IMR-90 (cell line): ENCODE measurements at regions not wholly inside any gene's neighbourhood (a gene's known extent, or its start where the extent isn't known, plus 50 kb on each side); places are given as distances from the start of the nearest gene placed in this dataset.

Source experiments
- ATAC-seq: fragments of 200-7000 bp; cut with Tn5 transposase; 2 replicates; pipeline ENCODE4 v1.9.1; 2020; ENCODE audit warnings: low read depth, mild to moderate bottlenecking, moderate library complexity
- BruUV-seq: library from RNA; stranded (reverse); fragments of 400-500 nt; replicated peaks from 2 replicates; lab custom pipeline; 2021; lab: Mats Ljungman, UMichigan
- CTCF ChIA-PET: fragments of 300-600 bp; formaldehyde crosslinking; extraction: SDS; loops from one replicate; lab custom pipeline; 2021; ENCODE audit warnings: antibody characterized with exemption; lab: Yijun Ruan, JAX
- POLR2A ChIA-PET: fragments of 300-600 bp; sonication (Branson Sonifier 250); formaldehyde crosslinking; loops from one replicate; lab custom pipeline; 2022; ENCODE audit warnings: antibody characterized with exemption; ENCODE audit not compliant: unreplicated experiment; lab: Charles Lee
- DNase-seq: peaks from one replicate; pipeline ENCODE4 v3.0.0; 2013
- H2AFZ ChIP-seq: replicated peaks from 2 replicates; pipeline ENCODE3; 2013; ENCODE audit warnings: low read length, mild to moderate bottlenecking; ENCODE audit not compliant: poor library complexity
- H2AK5ac ChIP-seq: 2 replicates; pipeline ENCODE4 v1.6.1; 2013; ENCODE audit warnings: low read depth, low read length, inconsistent platforms
- H2AK9ac ChIP-seq: replicated peaks from 2 replicates; pipeline ENCODE3; 2013; ENCODE audit warnings: mild to moderate bottlenecking, low read depth, low read length, moderate library complexity; ENCODE audit not compliant: poor library complexity
- H2BK120ac ChIP-seq: 2 replicates; pipeline ENCODE4 v1.6.1; 2013; ENCODE audit warnings: low read depth, low read length, inconsistent platforms
- H2BK15ac ChIP-seq: 3 replicates; pipeline ENCODE4 v1.6.1; 2013; ENCODE audit warnings: low read depth, low read length, inconsistent platforms
- H2BK20ac ChIP-seq: 2 replicates; pipeline ENCODE4 v1.6.1; 2013; ENCODE audit warnings: low read depth, mild to moderate bottlenecking, inconsistent platforms, low read length, moderate library complexity
- H2BK5ac ChIP-seq: 2 replicates; pipeline ENCODE4 v1.6.1; 2013; ENCODE audit warnings: mild to moderate bottlenecking, low read depth, low read length, inconsistent platforms; ENCODE audit not compliant: poor library complexity, severe bottlenecking
- H3K14ac ChIP-seq: replicated peaks from 2 replicates; pipeline ENCODE4 v1.6.1; 2013; ENCODE audit warnings: low read depth, low read length, inconsistent platforms
- H3K18ac ChIP-seq: 2 replicates; pipeline ENCODE4 v1.6.1; 2013; ENCODE audit warnings: low read depth, low read length, control low read depth
- H3K23ac ChIP-seq: 2 replicates; pipeline ENCODE4 v1.6.1; 2013; ENCODE audit warnings: low read depth, low read length, inconsistent platforms
- H3K27ac ChIP-seq: 2 replicates; pipeline ENCODE4 v1.5.1; 2013; ENCODE audit warnings: mild to moderate bottlenecking, control low read depth, low read length; ENCODE audit not compliant: insufficient read depth
- H3K27me3 ChIP-seq: 2 replicates; pipeline ENCODE4 v1.6.1; 2013; ENCODE audit warnings: low read length; ENCODE audit not compliant: control insufficient read depth, insufficient read depth
- H3K36me3 ChIP-seq: 2 replicates; pipeline ENCODE4 v1.6.1; 2013; ENCODE audit warnings: low read length, mixed read lengths; ENCODE audit not compliant: control insufficient read depth, insufficient read depth
- H3K4ac ChIP-seq: 2 replicates; pipeline ENCODE4 v1.6.1; 2013; ENCODE audit warnings: low read depth, low read length, inconsistent platforms
- H3K4me1 ChIP-seq: 2 replicates; pipeline ENCODE4 v1.6.1; 2013; ENCODE audit warnings: low read length, mixed read lengths; ENCODE audit not compliant: control insufficient read depth, insufficient read depth
- H3K4me2 ChIP-seq: 2 replicates; pipeline ENCODE4 v1.6.1; 2013; ENCODE audit warnings: low read depth, mild to moderate bottlenecking, control low read depth, low read length, moderate library complexity
- H3K4me3 ChIP-seq: 2 replicates; pipeline ENCODE4 v1.5.1; 2013; ENCODE audit warnings: low read depth, mild to moderate bottlenecking, control low read depth, low read length, moderate library complexity; ENCODE audit not compliant: insufficient read depth
- H3K56ac ChIP-seq: 2 replicates; pipeline ENCODE4 v1.6.1; 2013; ENCODE audit warnings: low read length, inconsistent platforms; ENCODE audit not compliant: insufficient read depth; ENCODE audit errors: extremely low read depth
- H3K79me1 ChIP-seq, 2 experiments: 2 replicates each; pipeline ENCODE4 v1.6.1; 2013; ENCODE audit warnings: low read length in 2 of 2, inconsistent platforms in 1 of 2, low read depth in 1 of 2
- H3K9ac ChIP-seq: 2 replicates; pipeline ENCODE4 v1.6.1; 2013; ENCODE audit warnings: low read depth, low read length, control low read depth
- H3K9me1 ChIP-seq: 2 replicates; pipeline ENCODE4 v1.6.1; 2013; ENCODE audit warnings: low read length, inconsistent platforms; ENCODE audit not compliant: insufficient read depth
- H3K9me3 ChIP-seq: 2 replicates; pipeline ENCODE4 v1.6.1; 2013; ENCODE audit warnings: low read length; ENCODE audit not compliant: control insufficient read depth, insufficient read depth
- H4K20me1 ChIP-seq: 2 replicates; pipeline ENCODE4 v1.6.1; 2013; ENCODE audit warnings: low read length, inconsistent platforms; ENCODE audit not compliant: insufficient read depth
- H4K5ac ChIP-seq: 2 replicates; pipeline ENCODE4 v1.6.1; 2013; ENCODE audit warnings: mild to moderate bottlenecking, low read depth, low read length, control low read depth
- H4K8ac ChIP-seq, 2 experiments: 2 replicates each; pipeline ENCODE4 v1.6.1; 2013; ENCODE audit warnings: low read depth in 2 of 2, low read length in 2 of 2, control low read depth in 1 of 2, inconsistent platforms in 1 of 2
- H4K91ac ChIP-seq: 2 replicates; pipeline ENCODE4 v1.6.1; 2013; ENCODE audit warnings: low read depth, low read length, inconsistent platforms; ENCODE audit not compliant: insufficient read depth
- BHLHE40 ChIP-seq: fragments of 150-350 bp; IDR thresholded peaks from 2 replicates; pipeline ENCODE4 v1.6.1; 2016; ENCODE audit warnings: mild to moderate bottlenecking, low read depth, low read length
- CEBPB ChIP-seq: IDR thresholded peaks from 2 replicates; pipeline ENCODE4 v1.6.1; 2012; ENCODE audit warnings: low read depth, low read length, improper control_type of control experiment
- FOS ChIP-seq: fragments of 150-350 bp; IDR thresholded peaks from 2 replicates; pipeline ENCODE4 v1.6.1; 2016; ENCODE audit warnings: low read depth, low read length
- SMC3 ChIP-seq: fragments of 150-350 bp; IDR thresholded peaks from 2 replicates; pipeline ENCODE4 v1.6.1; 2016; ENCODE audit warnings: low read depth, mild to moderate bottlenecking, antibody characterized with exemption, low read length, moderate library complexity
- WGBS, 2 experiments: methylation state at CpG; one replicate each; pipeline versions ENCODE4 v1.1.5 to v1.1.7; 2013; ENCODE audit warnings: missing lambda C conversion rate in 2 of 2; ENCODE audit not compliant: insufficient read length in 1 of 2; ENCODE audit errors: extremely low coverage in 2 of 2; 5-methylcytosine and 5-hydroxymethylcytosine counted together
- dilution Hi-C: fragments of 300-500 bp; cut with HindIII; formaldehyde crosslinking; loops from one replicate; pipeline ENCODE4 v1.14.3; 2018; ENCODE audit warnings: low sequenced_read_pairs; ENCODE audit not compliant: unreplicated experiment
- in situ Hi-C: fragments of 300-500 bp; cut with MboI; formaldehyde crosslinking; loops from 3 replicates; pipeline ENCODE4 v1.14.3; 2019; ENCODE audit warnings: low sequenced_read_pairs, inconsistent platforms, mixed read lengths
- intact Hi-C: fragments of 100-400 bp; cut with micrococcal nuclease; formaldehyde crosslinking; loops from 2 replicates; pipeline ENCODE4 v1.10.0; 2022
- TF ChIP-seq, protein P1 (sequence below): fragments of 150-350 bp; IDR thresholded peaks from 2 replicates; pipeline ENCODE4 v1.6.1; 2016; ENCODE audit warnings: low read depth, mild to moderate bottlenecking, low read length, moderate library complexity, borderline replicate concordance
- TF ChIP-seq, protein P2 (sequence below): conservative IDR thresholded peaks from 2 replicates; pipeline ENCODE4 v1.5.1; 2012; ENCODE audit warnings: mild to moderate bottlenecking, low read depth, low read length, improper control_type of control experiment

DNA sequence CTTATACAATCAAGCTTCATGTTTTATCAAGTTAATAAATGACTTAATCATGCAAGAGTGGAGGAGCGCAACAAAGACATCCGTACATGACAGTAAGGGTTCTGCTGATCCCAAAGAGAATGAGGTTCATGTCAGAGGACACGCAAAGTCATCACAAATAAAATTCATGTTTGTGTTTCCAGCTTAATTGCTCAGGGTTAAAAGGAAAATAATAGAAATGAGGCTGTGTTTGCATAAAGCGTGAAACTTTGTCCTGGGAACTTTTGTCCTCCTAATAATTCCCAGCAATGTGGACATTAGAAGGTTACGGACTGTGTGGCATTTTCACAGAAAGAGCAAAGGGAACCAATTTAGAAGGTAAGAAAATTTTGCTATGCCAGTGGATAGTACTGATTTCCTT lies 237.3 kb downstream of the INHBA start:
- Histone ChIP-seq H3K27ac (no peak overlapping the region), H3K9me1 (no peaks in the 10 kb centered on the region), H3K4ac (no peak overlapping the region), H3K27me3 (no peaks in the 10 kb centered on the region), H2BK15ac (no peak overlapping the region), H3K79me1 (no peaks in the 10 kb centered on the region), H3K18ac (no peak overlapping the region), H4K91ac (no peak overlapping the region), H3K56ac (no peak overlapping the region), H3K9me3 (no peaks in the 10 kb centered on the region), H3K14ac (no peak overlapping the region), H2AK9ac (no peak overlapping the region), H2BK5ac (no peak overlapping the region), H2AFZ (no peak overlapping the region), H2AK5ac (no peak overlapping the region), H4K8ac (no peak overlapping the region), H3K36me3 (no peaks in the 10 kb centered on the region), H3K9ac (no peak overlapping the region), H2BK20ac (no peak overlapping the region), H3K23ac (no peak overlapping the region), H3K4me1 (peaks cover 2% of the 10 kb centered on the region), H4K20me1 (no peaks in the 10 kb centered on the region), H2BK120ac (no peak overlapping the region), H3K4me2 (no peak overlapping the region), H4K5ac (no peak overlapping the region), H3K4me3 (no peak overlapping the region)
- dilution Hi-C loops, result no loop called here
- BruUV-seq, result no TSS peak
- ChIA-PET CTCF (no interaction called here), POLR2A (no interaction called here)
- TF ChIP-seq CEBPB (no peak), BHLHE40 (no peak), SMC3 (no peak), FOS (no peak)
- TF ChIP-seq, protein P1, sequence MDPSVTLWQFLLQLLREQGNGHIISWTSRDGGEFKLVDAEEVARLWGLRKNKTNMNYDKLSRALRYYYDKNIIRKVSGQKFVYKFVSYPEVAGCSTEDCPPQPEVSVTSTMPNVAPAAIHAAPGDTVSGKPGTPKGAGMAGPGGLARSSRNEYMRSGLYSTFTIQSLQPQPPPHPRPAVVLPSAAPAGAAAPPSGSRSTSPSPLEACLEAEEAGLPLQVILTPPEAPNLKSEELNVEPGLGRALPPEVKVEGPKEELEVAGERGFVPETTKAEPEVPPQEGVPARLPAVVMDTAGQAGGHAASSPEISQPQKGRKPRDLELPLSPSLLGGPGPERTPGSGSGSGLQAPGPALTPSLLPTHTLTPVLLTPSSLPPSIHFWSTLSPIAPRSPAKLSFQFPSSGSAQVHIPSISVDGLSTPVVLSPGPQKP, result no peak
- TF ChIP-seq, protein P2, sequence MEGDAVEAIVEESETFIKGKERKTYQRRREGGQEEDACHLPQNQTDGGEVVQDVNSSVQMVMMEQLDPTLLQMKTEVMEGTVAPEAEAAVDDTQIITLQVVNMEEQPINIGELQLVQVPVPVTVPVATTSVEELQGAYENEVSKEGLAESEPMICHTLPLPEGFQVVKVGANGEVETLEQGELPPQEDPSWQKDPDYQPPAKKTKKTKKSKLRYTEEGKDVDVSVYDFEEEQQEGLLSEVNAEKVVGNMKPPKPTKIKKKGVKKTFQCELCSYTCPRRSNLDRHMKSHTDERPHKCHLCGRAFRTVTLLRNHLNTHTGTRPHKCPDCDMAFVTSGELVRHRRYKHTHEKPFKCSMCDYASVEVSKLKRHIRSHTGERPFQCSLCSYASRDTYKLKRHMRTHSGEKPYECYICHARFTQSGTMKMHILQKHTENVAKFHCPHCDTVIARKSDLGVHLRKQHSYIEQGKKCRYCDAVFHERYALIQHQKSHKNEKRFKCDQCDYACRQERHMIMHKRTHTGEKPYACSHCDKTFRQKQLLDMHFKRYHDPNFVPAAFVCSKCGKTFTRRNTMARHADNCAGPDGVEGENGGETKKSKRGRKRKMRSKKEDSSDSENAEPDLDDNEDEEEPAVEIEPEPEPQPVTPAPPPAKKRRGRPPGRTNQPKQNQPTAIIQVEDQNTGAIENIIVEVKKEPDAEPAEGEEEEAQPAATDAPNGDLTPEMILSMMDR, result no peak
- no CpG with 5 or more reads among the region's 5 CpGs for whole genome bisulfite sequencing, 2 experiments
- in situ Hi-C loops, result no loop called here
- ATAC-seq (no peak), DNase-seq (no peak)
- intact Hi-C loops, result no loop called here
